ENCODE measurements at regions not wholly inside any gene's neighbourhood (a gene's known extent, or its start where the extent isn't known, plus 50 kb on each side); places are given as distances from the start of the nearest gene placed in this dataset.

DNA sequence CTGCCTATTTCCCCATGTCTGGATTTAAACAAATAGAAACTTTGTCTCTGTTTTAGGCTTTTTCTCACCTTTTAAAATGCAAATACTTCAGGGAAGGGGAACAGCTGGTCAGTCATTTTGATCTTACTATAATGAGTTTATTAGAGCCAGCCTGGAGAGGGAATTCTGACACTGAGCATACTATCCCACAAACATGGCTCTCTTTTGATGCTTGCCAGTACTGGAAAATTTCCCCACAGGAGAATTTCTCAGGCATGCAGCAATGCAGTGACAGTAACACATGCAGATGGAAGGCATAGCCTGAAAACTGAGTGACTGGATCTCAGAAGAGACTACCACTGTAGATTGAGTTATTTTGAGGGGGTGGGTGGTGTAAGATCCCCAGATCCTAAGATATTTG lies 974.3 kb upstream of the CELF4 start:
- Histone ChIP-seq H3K27ac (no peak overlapping the region), H3K9me3 (peaks cover 0 to 16% (median 6%) of the 10 kb centered on the region in 8 donors), H3K36me3 (no peaks in the 10 kb centered on the region), H3K4me1 (no peaks in the 10 kb centered on the region), H3K27me3 (replicated peaks in 1 of 7) (no peaks in the 10 kb centered on the region), H3K4me3 (no peak overlapping the region)
- no peak for DNase-seq
- intact Hi-C loops (cut with DNase I; ENCODE audit: low total_unique reads) = no loop called here
- no peak for TF ChIP-seq POLR2A (IDR thresholded peaks at IDR 0.05)
- TF ChIP-seq POLR2AphosphoS5 (IDR thresholded peaks at IDR 0.05) = no peak
- TF ChIP-seq CTCF (IDR thresholded peaks at IDR 0.05 in 8 of 11, conservative IDR thresholded peaks at IDR 0.05 in 3 of 11) = no peak

DNA sequence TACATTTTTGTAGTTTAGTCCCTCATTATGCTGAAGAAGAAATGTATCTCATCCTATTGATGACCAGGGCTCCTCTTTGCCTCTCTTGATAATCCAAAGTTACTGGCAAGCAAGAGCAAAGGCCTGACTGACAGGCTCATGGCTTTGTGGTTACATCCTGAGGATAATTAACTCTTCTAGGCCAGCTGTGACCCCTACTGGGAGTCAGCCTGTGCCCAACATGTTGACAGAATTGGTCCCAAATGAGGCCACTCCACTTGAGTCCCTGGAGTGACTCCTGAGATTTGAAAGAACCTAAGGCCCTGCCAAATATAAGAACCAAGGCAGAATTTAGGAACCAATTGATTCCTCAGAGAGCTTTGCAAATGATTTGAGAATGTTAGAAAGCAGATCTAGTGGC lies 973.8 kb upstream of the CELF4 start:
- Histone ChIP-seq H3K27me3 (replicated peaks in 1 of 7) (no peaks in the 10 kb centered on the region), H3K27ac (no peak overlapping the region), H3K4me1 (no peaks in the 10 kb centered on the region), H3K4me3 (no peak overlapping the region), H3K36me3 (no peaks in the 10 kb centered on the region), H3K9me3 (peaks cover 0 to 21% (median 11%) of the 10 kb centered on the region in 8 donors)
- DNase-seq = no peak
- TF ChIP-seq POLR2A (IDR thresholded peaks at IDR 0.05) (no peak), POLR2AphosphoS5 (IDR thresholded peaks at IDR 0.05) (no peak), CTCF (IDR thresholded peaks at IDR 0.05 in 8 of 11, conservative IDR thresholded peaks at IDR 0.05 in 3 of 11) (no peak)
- intact Hi-C loops (cut with DNase I; ENCODE audit: low total_unique reads) = no loop called here

DNA sequence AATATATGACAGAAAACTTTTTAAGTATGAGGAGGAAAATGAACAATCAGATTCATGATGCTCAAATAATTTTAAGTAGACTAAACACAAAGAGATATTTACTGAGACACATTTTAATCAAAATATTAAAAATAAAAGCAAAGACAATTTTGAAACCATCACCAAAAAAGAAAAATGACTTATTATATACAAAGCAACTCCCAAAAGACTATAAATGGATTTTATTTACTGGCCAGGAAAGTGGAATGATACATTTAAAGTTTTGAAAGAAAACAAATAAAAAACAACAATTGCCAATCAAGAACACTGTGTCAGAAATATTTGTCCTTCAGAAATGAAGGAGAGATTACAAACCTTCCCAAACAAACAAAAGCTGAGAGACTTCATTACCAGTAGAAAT lies 968.5 kb upstream of the CELF4 start:
- TF ChIP-seq POLR2A (IDR thresholded peaks at IDR 0.05) (no peak), CTCF (IDR thresholded peaks at IDR 0.05 in 8 of 11, conservative IDR thresholded peaks at IDR 0.05 in 3 of 11) (no peak), POLR2AphosphoS5 (IDR thresholded peaks at IDR 0.05) (no peak)
- no peak overlapping the region for H3K27ac ChIP-seq
- no peak overlapping the region for H3K4me3 ChIP-seq
- no peak for DNase-seq
- H3K4me1 ChIP-seq = no peaks in the 10 kb centered on the region
- no peaks in the 10 kb centered on the region for H3K27me3 ChIP-seq (replicated peaks in 1 of 7)
- peaks cover 8 to 43% (median 31%) of the 10 kb centered on the region in 8 donors for H3K9me3 ChIP-seq
- intact Hi-C loops (cut with DNase I; ENCODE audit: low total_unique reads) = no loop called here
- H3K36me3 ChIP-seq = no peaks in the 10 kb centered on the region

- Histone ChIP-seq H3K27ac (no peak overlapping the region), H3K9me3 (no peaks in the 10 kb centered on the region), H3K4me3 (no peak overlapping the region), H3K27me3 (replicated peaks in 1 of 7) (no peaks in the 10 kb centered on the region), H3K4me1 (no peaks in the 10 kb centered on the region), H3K36me3 (no peaks in the 10 kb centered on the region)
- intact Hi-C loops (cut with DNase I; ENCODE audit: low total_unique reads) = no loop called here
- TF ChIP-seq POLR2AphosphoS5 (IDR thresholded peaks at IDR 0.05) (no peak), CTCF (IDR thresholded peaks at IDR 0.05 in 8 of 11, conservative IDR thresholded peaks at IDR 0.05 in 3 of 11) (no peak), POLR2A (IDR thresholded peaks at IDR 0.05) (no peak)
- no peak for DNase-seq
Observed at GRCh38 chr18:38526922-38527321, 961.3 kb upstream of the CELF4 start.
